D721Med (cell line): ENCODE measurements at regions not wholly inside any gene's neighbourhood (a gene's known extent, or its start where the extent isn't known, plus 50 kb on each side); places are given as distances from the start of the nearest gene placed in this dataset.

Experiments used
- DNase-seq: peaks from one replicate; pipeline ENCODE4 v3.0.0; 2011; ENCODE audit warnings: low spot score; ENCODE audit not compliant: insufficient read length
- FAIRE-seq: peaks from 2 replicates; lab custom pipeline; 2011; peaks lifted over from hg19 to GRCh38; lab: Jason Lieb, UNC
- TF ChIP-seq, protein P1 (sequence below): IDR thresholded peaks from 2 replicates; pipeline ENCODE4 v1.5.1; 2012; ENCODE audit warnings: mild to moderate bottlenecking, control low read depth; ENCODE audit not compliant: insufficient read depth; ENCODE audit errors: missing control alignments

DNA sequence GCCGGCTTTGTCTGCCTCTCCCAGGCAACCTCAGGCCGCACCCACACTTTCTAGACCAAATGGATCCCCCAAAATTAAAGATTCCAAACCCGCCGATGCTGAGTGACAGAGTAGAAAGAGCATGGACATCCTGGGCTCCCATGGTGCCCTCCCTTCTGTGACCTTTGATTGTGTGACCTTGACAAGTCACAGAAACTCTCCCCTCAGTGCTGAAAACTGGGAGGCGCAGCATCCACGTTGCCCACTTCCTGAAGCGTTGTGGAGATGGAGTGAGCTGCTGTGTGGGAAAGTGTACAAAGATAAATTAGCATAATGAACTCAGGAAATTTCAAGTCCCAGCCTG is 74.4 kb upstream of the MFGE8 start:
- DNase-seq, result no peak
- TF ChIP-seq, protein P1, sequence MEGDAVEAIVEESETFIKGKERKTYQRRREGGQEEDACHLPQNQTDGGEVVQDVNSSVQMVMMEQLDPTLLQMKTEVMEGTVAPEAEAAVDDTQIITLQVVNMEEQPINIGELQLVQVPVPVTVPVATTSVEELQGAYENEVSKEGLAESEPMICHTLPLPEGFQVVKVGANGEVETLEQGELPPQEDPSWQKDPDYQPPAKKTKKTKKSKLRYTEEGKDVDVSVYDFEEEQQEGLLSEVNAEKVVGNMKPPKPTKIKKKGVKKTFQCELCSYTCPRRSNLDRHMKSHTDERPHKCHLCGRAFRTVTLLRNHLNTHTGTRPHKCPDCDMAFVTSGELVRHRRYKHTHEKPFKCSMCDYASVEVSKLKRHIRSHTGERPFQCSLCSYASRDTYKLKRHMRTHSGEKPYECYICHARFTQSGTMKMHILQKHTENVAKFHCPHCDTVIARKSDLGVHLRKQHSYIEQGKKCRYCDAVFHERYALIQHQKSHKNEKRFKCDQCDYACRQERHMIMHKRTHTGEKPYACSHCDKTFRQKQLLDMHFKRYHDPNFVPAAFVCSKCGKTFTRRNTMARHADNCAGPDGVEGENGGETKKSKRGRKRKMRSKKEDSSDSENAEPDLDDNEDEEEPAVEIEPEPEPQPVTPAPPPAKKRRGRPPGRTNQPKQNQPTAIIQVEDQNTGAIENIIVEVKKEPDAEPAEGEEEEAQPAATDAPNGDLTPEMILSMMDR, result no peak
- no peak for FAIRE-seq

DNA sequence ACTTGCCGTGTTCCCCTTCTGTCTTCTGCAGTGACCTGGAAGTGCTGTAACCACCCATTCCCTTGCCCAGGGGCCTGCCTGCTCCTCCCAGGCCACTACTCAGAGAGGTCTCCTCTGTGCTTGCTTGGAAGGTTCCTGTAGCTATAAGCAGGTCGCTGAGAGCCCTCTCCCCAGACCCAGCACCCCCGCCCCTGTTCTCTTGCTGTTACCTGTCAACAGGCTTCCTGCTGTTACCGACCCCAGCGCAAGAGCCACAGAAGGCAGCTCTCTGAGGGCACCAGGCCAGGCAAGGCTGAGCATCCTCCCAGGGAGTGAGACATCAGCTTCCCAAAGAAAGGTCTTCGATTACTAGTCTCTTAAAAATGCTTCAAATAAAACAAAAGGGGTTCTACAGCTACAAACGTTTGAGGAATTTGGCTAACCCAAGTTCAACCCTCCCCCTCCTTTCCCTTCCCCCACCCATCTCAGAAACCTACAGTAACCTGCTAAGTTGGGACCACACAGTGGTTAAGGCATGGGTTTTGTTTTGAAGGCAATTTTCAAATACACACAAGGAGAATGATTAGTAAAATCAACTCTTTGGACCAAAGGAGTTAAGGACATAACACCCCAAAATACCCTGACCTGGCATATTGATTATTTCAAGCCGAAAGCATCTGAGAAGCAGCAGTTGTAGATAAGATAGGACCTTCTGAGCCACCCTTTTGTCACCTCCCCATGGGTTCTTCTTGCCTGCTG is 74.9 kb upstream of the MFGE8 start:
- FAIRE-seq, result no peak
- TF ChIP-seq, protein P1, result no peak
- DNase-seq, result no peak

GRCh38 chr15:88989578-88989977 is 76.4 kb upstream of the MFGE8 start:
- DNase-seq (no peak), FAIRE-seq (no peak)
- TF ChIP-seq, protein P1, result no peak

DNA sequence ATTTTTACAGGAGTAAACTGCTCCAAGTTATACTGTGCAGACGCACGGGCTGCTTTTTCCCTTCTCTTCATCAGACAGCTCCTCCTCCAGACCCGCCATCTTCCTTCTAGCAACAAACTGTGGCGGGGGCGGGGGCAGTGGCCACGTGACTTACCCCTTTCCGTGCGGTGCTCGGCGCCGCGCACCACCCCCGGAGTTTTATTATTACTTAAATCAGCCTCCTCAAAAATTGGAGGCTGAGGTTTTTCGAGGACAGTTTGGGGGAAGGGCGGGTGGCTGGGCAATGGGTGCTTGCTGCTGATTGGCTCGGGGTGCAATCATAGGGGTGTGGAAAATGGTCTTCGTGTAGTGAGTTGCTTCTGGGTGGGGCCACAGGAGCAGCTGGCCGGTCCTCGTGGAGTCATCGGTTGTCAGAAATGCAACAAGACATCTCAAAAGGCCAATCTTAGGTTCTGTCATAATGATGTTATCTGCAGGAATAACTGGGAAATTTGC is 77.1 kb upstream of the MFGE8 start:
- TF ChIP-seq, protein P1, result no peak
- FAIRE-seq, result no peak
- DNase-seq, result no peak

DNA sequence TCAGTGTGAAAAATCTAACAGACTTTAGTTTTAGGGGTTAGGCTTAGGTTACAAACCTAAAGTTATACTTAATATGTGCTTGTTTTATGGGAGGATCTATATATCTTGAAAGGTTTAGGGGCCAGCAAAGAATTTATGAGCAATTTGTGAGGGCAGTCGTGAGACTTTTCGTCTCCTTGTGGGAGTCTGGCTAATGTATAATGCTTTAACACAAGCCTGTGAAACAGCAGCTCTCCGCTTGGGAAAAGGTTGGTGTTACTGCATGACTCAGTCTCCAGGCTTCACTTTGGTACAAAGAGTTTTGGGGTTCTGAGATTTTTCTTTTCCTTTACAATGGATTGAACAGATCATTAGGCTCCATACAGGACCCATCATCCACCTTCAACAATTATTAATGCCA is 79.0 kb upstream of the MFGE8 start:
- no peak for DNase-seq
- FAIRE-seq, result no peak
- TF ChIP-seq, protein P1, result no peak

- TF ChIP-seq, protein P1, result no peak
- DNase-seq (no peak), FAIRE-seq (no peak)
These were observed 79.8 kb upstream of the MFGE8 start for GRCh38 chr15:88992912-88993376.

- no peak for FAIRE-seq
- no peak for DNase-seq
- TF ChIP-seq, protein P1, result no peak
These were observed 80.5 kb upstream of the MFGE8 start for GRCh38 chr15:88993662-88994061.
